ENCODE measurements at regions not wholly inside any gene's neighbourhood (a gene's known extent, or its start where the extent isn't known, plus 50 kb on each side); places are given as distances from the start of the nearest gene placed in this dataset.

- no peak for TF ChIP-seq YY1 (IDR thresholded peaks at IDR 0.05; ENCODE audit: insufficient read depth, insufficient read length)
- TF ChIP-seq ZNF274 (IDR thresholded peaks at IDR 0.05; ENCODE audit: low read depth, low read length): no peak
- no peak for TF ChIP-seq SUZ12 (IDR thresholded peaks at IDR 0.05; ENCODE audit: extremely low read depth, insufficient read depth, insufficient read length)
These were observed 100.0 kb downstream of the CDC7 start for GRCh38 chr1:91600431-91601337.

Measured in NT2/D1 (cell line).